ENCODE measurements at regions not wholly inside any gene's neighbourhood (a gene's known extent, or its start where the extent isn't known, plus 50 kb on each side); places are given as distances from the start of the nearest gene placed in this dataset.

GRCh38 chr16:6603780-6604325 is 728.8 kb upstream of the RBFOX1 start:
- no peak for TF ChIP-seq FOXM1 (IDR thresholded peaks at IDR 0.05; ENCODE audit: borderline replicate concordance)
- no peak for TF ChIP-seq TARDBP (IDR thresholded peaks at IDR 0.05)
- TF ChIP-seq PKNOX1 (IDR thresholded peaks at IDR 0.05) = no peak
- ChIA-PET CTCF (no interaction called here), POLR2A (no interaction called here)
- no peak for DNase-seq (ENCODE audit: extremely low spot score)

GRCh38 chr16:6602405-6602804 is 730.2 kb upstream of the RBFOX1 start:
- TF ChIP-seq FOXK2 (IDR thresholded peaks at IDR 0.05) (no peak), ZNF384 (IDR thresholded peaks at IDR 0.05) (no peak), BHLHE40 (IDR thresholded peaks at IDR 0.05; ENCODE audit: borderline replicate concordance) (no peak), NFRKB (IDR thresholded peaks at IDR 0.05) (no peak), ELF4 (IDR thresholded peaks at IDR 0.05) (no peak), FOXA1 (IDR thresholded peaks at IDR 0.05) (no peak), PKNOX1 (IDR thresholded peaks at IDR 0.05) (no peak), CTBP1 (IDR thresholded peaks at IDR 0.05; ENCODE audit: borderline replicate concordance) (no peak), SP1 (IDR thresholded peaks at IDR 0.05) (no peak), SUZ12 (IDR thresholded peaks at IDR 0.05) (no peak)
- CTCF ChIA-PET = no interaction called here
- no peak for DNase-seq (ENCODE audit: extremely low spot score)
- POLR2A ChIA-PET = no interaction called here

GRCh38 chr16:6600167-6600566 is 732.5 kb upstream of the RBFOX1 start:
- TF ChIP-seq SUZ12 (IDR thresholded peaks at IDR 0.05) (no peak), TARDBP (IDR thresholded peaks at IDR 0.05) (no peak), HDGF (IDR thresholded peaks at IDR 0.05; ENCODE audit: borderline replicate concordance) (no peak), ZNF384 (IDR thresholded peaks at IDR 0.05) (no peak), FOXA1 (IDR thresholded peaks at IDR 0.05) (no peak), L3MBTL2 (conservative IDR thresholded peaks at IDR 0.05) (no peak), CTBP1 (IDR thresholded peaks at IDR 0.05; ENCODE audit: borderline replicate concordance) (no peak), PKNOX1 (IDR thresholded peaks at IDR 0.05) (no peak), LEF1 (IDR thresholded peaks at IDR 0.05; ENCODE audit: borderline replicate concordance) (no peak)
- no peak for DNase-seq (ENCODE audit: extremely low spot score)
- CTCF ChIA-PET = no interaction called here
- POLR2A ChIA-PET = no interaction called here

GRCh38 chr16:6593799-6594198 is 738.8 kb upstream of the RBFOX1 start:
- ChIA-PET CTCF (no interaction called here), POLR2A (no interaction called here)
- no peak for DNase-seq (ENCODE audit: extremely low spot score)
- no peak for TF ChIP-seq ARNT (IDR thresholded peaks at IDR 0.05)
- no peak for TF ChIP-seq NFRKB (IDR thresholded peaks at IDR 0.05)
- no peak for TF ChIP-seq SP1 (IDR thresholded peaks at IDR 0.05)
- no peak for TF ChIP-seq FOXK2 (IDR thresholded peaks at IDR 0.05)
- TF ChIP-seq L3MBTL2 (conservative IDR thresholded peaks at IDR 0.05) = no peak
- no peak for TF ChIP-seq FOXA1 (IDR thresholded peaks at IDR 0.05)
- TF ChIP-seq LEF1 (IDR thresholded peaks at IDR 0.05; ENCODE audit: borderline replicate concordance) = no peak
- TF ChIP-seq CTBP1 (IDR thresholded peaks at IDR 0.05; ENCODE audit: borderline replicate concordance) = no peak
- no peak for TF ChIP-seq FOXM1 (IDR thresholded peaks at IDR 0.05; ENCODE audit: borderline replicate concordance)

GRCh38 chr16:6576606-6577005 is 756.0 kb upstream of the RBFOX1 start:
- TF ChIP-seq ZNF384 (IDR thresholded peaks at IDR 0.05) (no peak), TARDBP (IDR thresholded peaks at IDR 0.05) (no peak), FOXM1 (IDR thresholded peaks at IDR 0.05; ENCODE audit: borderline replicate concordance) (no peak), ELF4 (IDR thresholded peaks at IDR 0.05) (no peak), ARNT (IDR thresholded peaks at IDR 0.05) (no peak), SUZ12 (IDR thresholded peaks at IDR 0.05) (no peak), FOXA1 (IDR thresholded peaks at IDR 0.05) (no peak), LEF1 (IDR thresholded peaks at IDR 0.05; ENCODE audit: borderline replicate concordance) (no peak), SP1 (IDR thresholded peaks at IDR 0.05) (no peak), FOXK2 (IDR thresholded peaks at IDR 0.05) (no peak), HDGF (IDR thresholded peaks at IDR 0.05; ENCODE audit: borderline replicate concordance) (no peak), CTBP1 (IDR thresholded peaks at IDR 0.05; ENCODE audit: borderline replicate concordance) (no peak), BHLHE40 (IDR thresholded peaks at IDR 0.05; ENCODE audit: borderline replicate concordance) (no peak), PKNOX1 (IDR thresholded peaks at IDR 0.05) (no peak), L3MBTL2 (conservative IDR thresholded peaks at IDR 0.05) (no peak), NFRKB (IDR thresholded peaks at IDR 0.05) (no peak)
- ChIA-PET POLR2A (no interaction called here), CTCF (no interaction called here)
- no peak for DNase-seq (ENCODE audit: extremely low spot score)

GRCh38 chr16:6576113-6576512 is 756.5 kb upstream of the RBFOX1 start:
- CTCF ChIA-PET = no interaction called here
- TF ChIP-seq PKNOX1 (IDR thresholded peaks at IDR 0.05) (no peak), ZNF384 (IDR thresholded peaks at IDR 0.05) (no peak), FOXK2 (IDR thresholded peaks at IDR 0.05) (no peak), LEF1 (IDR thresholded peaks at IDR 0.05; ENCODE audit: borderline replicate concordance) (no peak), CTBP1 (IDR thresholded peaks at IDR 0.05; ENCODE audit: borderline replicate concordance) (no peak), FOXA1 (IDR thresholded peaks at IDR 0.05) (no peak), NFRKB (IDR thresholded peaks at IDR 0.05) (no peak), SUZ12 (IDR thresholded peaks at IDR 0.05) (no peak), SP1 (IDR thresholded peaks at IDR 0.05) (no peak)
- no peak for DNase-seq (ENCODE audit: extremely low spot score)
- POLR2A ChIA-PET = no interaction called here
